Immature natural killer cell (primary cell): ENCODE measurements at regions not wholly inside any gene's neighbourhood (a gene's known extent, or its start where the extent isn't known, plus 50 kb on each side); places are given as distances from the start of the nearest gene placed in this dataset.
A peak's percentile ranks its signal among the peaks of the same experiment; 100 is the strongest.

Source experiments
- DNase-seq, 3 donors: peaks; one replicate each; pipeline ENCODE4 v3.0.0; 2022; ENCODE audit warnings: mixed read lengths in 1 of 3
- H3K27ac Mint-ChIP-seq, 6 donors: one replicate each; pipeline ENCODE4 v1.8.0; 2020; ENCODE audit warnings: mixed read lengths in 6 of 6, mild to moderate bottlenecking in 5 of 6, inconsistent platforms in 4 of 6, moderate library complexity in 3 of 6
- H3K27me3 Mint-ChIP-seq, 3 donors: one replicate each; pipeline ENCODE4 v1.8.0; 2020 to 2021; ENCODE audit warnings: low read depth in 3 of 3, mild to moderate bottlenecking in 3 of 3, mixed read lengths in 3 of 3, moderate library complexity in 3 of 3, inconsistent platforms in 1 of 3
- H3K36me3 Mint-ChIP-seq, 3 donors: one replicate each; pipeline ENCODE4 v1.8.0; 2020; ENCODE audit warnings: mixed read lengths in 3 of 3, inconsistent platforms in 2 of 3, mild to moderate bottlenecking in 2 of 3
- H3K4me1 Mint-ChIP-seq, 2 donors: one replicate each; pipeline ENCODE4 v1.8.0; 2020; ENCODE audit warnings: inconsistent platforms in 2 of 2, mild to moderate bottlenecking in 2 of 2, mixed read lengths in 2 of 2, moderate library complexity in 1 of 2
- H3K4me3 Mint-ChIP-seq, 5 donors: one replicate each; pipeline ENCODE4 v1.8.0; 2020; ENCODE audit warnings: mild to moderate bottlenecking in 5 of 5, mixed read lengths in 5 of 5, inconsistent platforms in 3 of 5, moderate library complexity in 3 of 5
- H3K9me3 Mint-ChIP-seq, 6 donors: one replicate each; pipeline ENCODE4 v1.8.0; 2020; ENCODE audit warnings: mild to moderate bottlenecking in 6 of 6, mixed read lengths in 6 of 6, inconsistent platforms in 4 of 6, moderate library complexity in 3 of 6

- Mint-ChIP-seq H3K9me3 (no peaks in the 10 kb centered on the region), H3K27me3 (peaks cover 0 to 14% (median 0%) of the 10 kb centered on the region in 3 donors), H3K36me3 (no peaks in the 10 kb centered on the region), H3K27ac (no peak overlapping the region), H3K4me3 (no peak overlapping the region), H3K4me1 (no peaks in the 10 kb centered on the region)
- no peak for DNase-seq
Measured at GRCh38 chr7:132687981-132688383, 111.7 kb upstream of the PLXNA4 start.

DNA sequence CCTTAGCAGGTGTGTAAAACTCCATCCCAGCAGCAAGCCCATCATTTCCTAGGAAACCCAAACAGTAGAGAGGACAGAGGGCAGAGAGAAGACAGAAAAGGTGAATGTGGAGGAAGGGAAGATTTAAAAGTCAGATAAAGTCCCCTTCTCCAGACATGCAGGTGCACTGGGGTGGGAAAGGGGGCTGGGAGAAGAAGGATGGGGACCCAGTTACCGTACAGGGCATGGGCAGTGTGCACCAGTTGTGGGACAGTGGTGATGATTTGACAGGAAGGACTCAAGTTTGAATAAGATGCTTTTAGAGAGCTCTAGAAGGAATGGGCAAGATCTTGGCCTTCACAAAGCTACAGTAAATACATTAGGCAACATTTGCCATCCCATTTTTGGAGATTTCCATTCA, 110.7 kb upstream of the PLXNA4 start:
- H3K4me3 Mint-ChIP-seq: no peak overlapping the region
- H3K27ac Mint-ChIP-seq: no peak overlapping the region
- no peaks in the 10 kb centered on the region for H3K4me1 Mint-ChIP-seq
- peaks cover 0 to 14% (median 2%) of the 10 kb centered on the region in 3 donors for H3K27me3 Mint-ChIP-seq
- DNase-seq: no peak
- H3K36me3 Mint-ChIP-seq: no peaks in the 10 kb centered on the region
- no peaks in the 10 kb centered on the region for H3K9me3 Mint-ChIP-seq

DNA sequence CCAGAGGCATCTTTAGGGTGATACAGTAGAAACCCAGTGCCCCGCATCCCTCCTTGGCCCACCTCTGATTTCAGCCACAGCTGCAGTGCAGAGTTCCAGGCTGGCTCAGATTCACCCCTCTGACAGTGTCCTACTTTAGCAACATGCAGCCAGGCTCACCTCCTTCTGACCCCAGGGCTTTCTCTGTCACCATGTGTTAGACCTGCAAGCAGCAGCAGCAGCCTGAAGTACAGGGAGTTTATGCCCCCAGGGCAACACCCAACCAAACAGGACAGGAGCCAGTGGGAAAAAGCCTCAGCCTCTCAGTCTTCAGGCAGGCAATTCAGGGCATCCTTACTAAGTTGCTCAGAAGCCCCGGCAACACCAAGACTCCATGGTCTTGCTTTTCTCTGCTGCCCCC, 109.0 kb upstream of the PLXNA4 start:
- Mint-ChIP-seq H3K9me3 (no peaks in the 10 kb centered on the region), H3K27ac (peak overlapping the region in 1 of 6 donors; percentile 19), H3K4me1 (no peaks in the 10 kb centered on the region), H3K4me3 (no peak overlapping the region), H3K27me3 (peaks cover 0 to 14% (median 2%) of the 10 kb centered on the region in 3 donors), H3K36me3 (no peaks in the 10 kb centered on the region)
- no peak for DNase-seq

GRCh38 chr7:132683896-132684690, 107.8 kb upstream of the PLXNA4 start:
- H3K27me3 Mint-ChIP-seq: peaks cover 0 to 11% (median 4%) of the 10 kb centered on the region in 3 donors
- H3K9me3 Mint-ChIP-seq: no peaks in the 10 kb centered on the region

GRCh38 chr7:132681951-132682350, 105.7 kb upstream of the PLXNA4 start:
- no peak overlapping the region for H3K27ac Mint-ChIP-seq
- no peaks in the 10 kb centered on the region for H3K9me3 Mint-ChIP-seq
- H3K27me3 Mint-ChIP-seq: peaks cover 0 to 12% (median 4%) of the 10 kb centered on the region in 3 donors
- H3K4me3 Mint-ChIP-seq: no peak overlapping the region
- no peaks in the 10 kb centered on the region for H3K4me1 Mint-ChIP-seq
- peaks cover 0 to 2% (median 0%) of the 10 kb centered on the region in 3 donors for H3K36me3 Mint-ChIP-seq
- no peak for DNase-seq

More at GRCh38 chr7:132683896-132684690, 107.8 kb upstream of the PLXNA4 start:
- Mint-ChIP-seq H3K36me3 (no peaks in the 10 kb centered on the region), H3K27ac (no peak overlapping the region), H3K4me1 (no peaks in the 10 kb centered on the region), H3K4me3 (no peak overlapping the region)
- no peak for DNase-seq

- peaks cover 2 to 11% (median 4%) of the 10 kb centered on the region in 3 donors for H3K27me3 Mint-ChIP-seq
- no peak overlapping the region for H3K4me3 Mint-ChIP-seq
- no peaks in the 10 kb centered on the region for H3K9me3 Mint-ChIP-seq
- H3K36me3 Mint-ChIP-seq: peaks cover 0 to 4% (median 0%) of the 10 kb centered on the region in 3 donors
- DNase-seq: no peak
- H3K4me1 Mint-ChIP-seq: no peaks in the 10 kb centered on the region
- H3K27ac Mint-ChIP-seq: no peak overlapping the region
Measured at GRCh38 chr7:132680590-132680989, 104.3 kb upstream of the PLXNA4 start.

DNA sequence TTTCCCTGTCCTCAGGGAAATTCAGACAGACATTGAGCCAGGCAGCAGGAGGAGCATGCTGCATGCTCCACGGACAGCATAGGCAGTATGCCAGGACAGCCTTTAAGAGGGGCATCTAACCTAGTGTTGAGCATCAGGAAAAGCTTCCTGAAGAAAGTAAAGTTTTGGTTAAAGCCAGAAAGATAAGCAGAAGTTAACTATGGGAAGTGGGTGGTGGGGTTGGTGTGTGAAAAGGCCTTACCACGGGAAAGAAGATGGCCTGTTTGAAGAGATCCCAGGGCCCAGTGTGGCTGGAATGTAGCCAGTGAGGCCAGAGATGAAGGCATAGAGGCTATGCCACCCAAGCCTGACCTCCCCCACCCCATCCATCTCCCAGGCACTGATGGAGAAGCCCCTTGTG, 102.4 kb upstream of the PLXNA4 start:
- no peak overlapping the region for H3K27ac Mint-ChIP-seq
- H3K36me3 Mint-ChIP-seq: peaks cover 0 to 4% (median 0%) of the 10 kb centered on the region in 3 donors
- no peaks in the 10 kb centered on the region for H3K9me3 Mint-ChIP-seq
- H3K27me3 Mint-ChIP-seq: peaks cover 2 to 11% (median 4%) of the 10 kb centered on the region in 3 donors
- no peak for DNase-seq
- H3K4me3 Mint-ChIP-seq: no peak overlapping the region
- H3K4me1 Mint-ChIP-seq: no peaks in the 10 kb centered on the region

GRCh38 chr7:132677918-132678317, 101.6 kb upstream of the PLXNA4 start:
- no peak overlapping the region for H3K4me3 Mint-ChIP-seq
- H3K9me3 Mint-ChIP-seq: no peaks in the 10 kb centered on the region
- H3K27ac Mint-ChIP-seq: no peak overlapping the region
- peaks cover 0 to 4% (median 0%) of the 10 kb centered on the region in 3 donors for H3K36me3 Mint-ChIP-seq
- DNase-seq: no peak
- H3K27me3 Mint-ChIP-seq: peaks cover 2 to 9% (median 4%) of the 10 kb centered on the region in 3 donors
- H3K4me1 Mint-ChIP-seq: no peaks in the 10 kb centered on the region

DNA sequence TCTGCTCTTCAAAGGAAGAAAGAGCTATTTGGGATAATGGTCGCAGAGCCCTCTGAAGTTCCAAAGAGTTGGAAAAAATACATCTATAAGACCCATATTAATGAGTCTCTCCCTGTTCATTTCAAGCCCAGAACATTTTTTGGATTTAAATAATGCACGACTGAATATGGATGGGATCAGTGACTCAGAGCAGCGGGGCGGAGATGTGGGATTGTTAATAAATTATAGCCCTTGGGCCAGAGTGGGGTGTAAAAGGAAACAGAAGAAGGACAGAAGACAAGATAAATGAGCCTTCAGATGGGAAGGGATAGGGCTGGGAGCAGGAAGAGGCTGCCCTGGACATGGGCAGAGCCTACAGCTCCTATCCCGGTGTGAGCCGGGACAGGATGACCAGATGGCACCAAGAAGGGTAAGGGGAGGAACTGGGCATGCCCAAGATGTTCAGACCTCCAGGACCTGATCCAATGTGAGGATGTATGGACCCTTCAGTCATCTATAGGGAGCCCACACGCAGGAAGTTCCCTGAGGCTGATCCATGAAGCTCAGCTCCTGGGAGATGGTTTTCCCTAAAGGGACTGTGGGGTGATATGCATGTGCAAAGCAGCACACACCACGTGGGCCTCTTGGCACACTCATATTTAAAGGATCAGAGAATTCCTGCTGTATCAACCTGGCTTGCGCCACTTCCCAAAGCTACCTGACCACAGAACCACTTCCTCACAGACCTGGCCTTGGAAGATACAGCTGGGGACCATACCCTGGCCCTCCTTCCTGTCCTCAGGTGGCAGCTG, 96.1 kb upstream of the PLXNA4 start:
- Mint-ChIP-seq H3K36me3 (peaks cover 0 to 4% (median 0%) of the 10 kb centered on the region in 3 donors), H3K4me1 (no peaks in the 10 kb centered on the region), H3K4me3 (no peak overlapping the region), H3K9me3 (no peaks in the 10 kb centered on the region), H3K27me3 (peaks cover 0 to 4% (median 2%) of the 10 kb centered on the region in 3 donors), H3K27ac (no peak overlapping the region)
- DNase-seq: no peak

GRCh38 chr7:132666774-132667172, 90.5 kb upstream of the PLXNA4 start:
- no peaks in the 10 kb centered on the region for H3K27me3 Mint-ChIP-seq
- H3K9me3 Mint-ChIP-seq: no peaks in the 10 kb centered on the region
- no peaks in the 10 kb centered on the region for H3K36me3 Mint-ChIP-seq
- H3K4me3 Mint-ChIP-seq: peak overlapping the region in 2 of 5 donors; percentile 25 to 30
- peak overlapping the region in 3 of 6 donors; percentile 41 to 78 (median 57) for H3K27ac Mint-ChIP-seq
- peaks cover 10% of the 10 kb centered on the region in 2 donors for H3K4me1 Mint-ChIP-seq
- no peak for DNase-seq

DNA sequence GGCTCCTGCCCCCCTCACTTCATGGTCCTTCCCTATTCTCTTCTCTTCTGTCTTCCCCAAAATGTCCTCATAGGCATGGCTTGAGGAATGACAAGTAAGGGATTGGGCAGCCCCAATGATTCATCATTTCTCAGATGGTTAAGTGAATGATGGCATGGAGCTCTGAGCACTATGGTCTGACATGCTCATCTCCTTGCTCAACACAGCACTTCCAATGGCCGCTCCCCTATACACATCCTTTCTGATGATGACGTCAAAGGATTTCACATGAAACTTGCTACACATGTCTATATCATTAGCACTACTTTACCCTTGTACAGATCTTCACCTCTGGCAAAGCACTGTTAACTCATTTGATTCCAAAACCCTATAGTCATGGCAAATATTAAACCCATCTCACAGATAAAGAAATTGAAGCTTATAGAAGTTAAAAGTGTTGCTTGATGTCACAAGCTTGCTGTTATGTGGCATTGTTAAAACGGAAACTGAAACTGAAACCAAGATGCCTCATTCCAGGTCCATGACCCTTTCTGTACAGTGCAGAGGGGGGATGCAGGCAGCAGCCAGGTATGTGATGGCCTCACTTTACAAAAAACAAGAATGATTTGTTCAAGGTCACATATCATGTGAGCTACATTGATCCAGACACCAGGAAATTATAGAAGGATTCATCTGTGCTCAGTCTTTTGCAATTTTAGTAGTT, 90.0 kb upstream of the PLXNA4 start:
- no peaks in the 10 kb centered on the region for H3K9me3 Mint-ChIP-seq
- peak overlapping the region in 2 of 5 donors; percentile 25 to 30 for H3K4me3 Mint-ChIP-seq
- H3K36me3 Mint-ChIP-seq: no peaks in the 10 kb centered on the region
- H3K27me3 Mint-ChIP-seq: no peaks in the 10 kb centered on the region
- H3K27ac Mint-ChIP-seq: peak overlapping the region in 3 of 6 donors; percentile 41 to 78 (median 57)
- peak in 2 of 3 donors; percentile 15 to 27 for DNase-seq
- H3K4me1 Mint-ChIP-seq: peaks cover 10% of the 10 kb centered on the region in 2 donors

DNA sequence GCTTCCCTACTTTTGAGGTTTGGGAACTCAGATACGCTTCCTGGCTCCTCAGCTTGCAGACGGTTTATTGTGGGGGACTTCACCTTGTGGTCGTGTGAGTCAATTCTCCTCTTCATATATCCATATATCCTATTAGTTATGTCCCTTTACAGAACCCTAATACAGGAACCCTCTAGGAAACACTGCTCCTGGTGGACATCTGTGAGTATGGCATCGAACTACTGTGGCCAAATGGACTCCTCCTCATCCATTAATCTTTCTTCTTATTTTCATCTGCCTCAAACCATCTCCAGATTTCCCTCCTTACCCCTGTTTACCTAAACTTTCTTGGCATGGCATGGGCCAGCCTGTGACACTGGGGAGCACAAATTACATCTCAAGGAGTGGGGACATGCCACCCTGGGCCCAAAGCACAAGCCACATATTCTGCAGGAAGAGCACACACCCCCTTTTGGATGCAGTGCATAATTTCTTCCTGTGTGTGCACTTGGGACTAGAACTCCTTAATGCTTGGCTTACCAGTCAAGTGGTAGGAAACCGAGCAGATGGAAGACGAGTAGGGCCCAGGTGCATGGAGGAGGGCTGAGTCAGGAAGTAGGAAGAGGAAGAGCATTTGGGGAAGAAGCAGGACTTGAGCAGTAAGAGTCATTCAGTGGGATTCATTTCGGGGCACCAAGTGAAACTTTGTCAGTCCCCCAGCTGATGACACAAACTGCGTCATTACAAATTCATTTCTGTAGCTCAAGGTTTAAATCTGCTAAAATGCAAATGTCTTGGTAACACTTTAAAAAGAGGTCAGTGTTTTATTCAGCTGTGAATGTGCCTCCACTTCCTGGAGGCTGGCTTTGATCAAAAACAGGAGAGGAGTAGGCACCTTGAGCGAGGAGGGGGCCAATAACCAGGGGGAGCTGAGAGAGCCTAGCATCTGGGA, 80.8 kb upstream of the PLXNA4 start:
- no peak overlapping the region for H3K27ac Mint-ChIP-seq
- H3K27me3 Mint-ChIP-seq: peaks cover 0 to 6% (median 3%) of the 10 kb centered on the region in 3 donors
- no peaks in the 10 kb centered on the region for H3K36me3 Mint-ChIP-seq
- DNase-seq: peak in 1 of 3 donors; percentile 6
- H3K4me3 Mint-ChIP-seq: no peak overlapping the region
- no peaks in the 10 kb centered on the region for H3K9me3 Mint-ChIP-seq
- peaks cover 21 to 23% of the 10 kb centered on the region in 2 donors for H3K4me1 Mint-ChIP-seq

DNA sequence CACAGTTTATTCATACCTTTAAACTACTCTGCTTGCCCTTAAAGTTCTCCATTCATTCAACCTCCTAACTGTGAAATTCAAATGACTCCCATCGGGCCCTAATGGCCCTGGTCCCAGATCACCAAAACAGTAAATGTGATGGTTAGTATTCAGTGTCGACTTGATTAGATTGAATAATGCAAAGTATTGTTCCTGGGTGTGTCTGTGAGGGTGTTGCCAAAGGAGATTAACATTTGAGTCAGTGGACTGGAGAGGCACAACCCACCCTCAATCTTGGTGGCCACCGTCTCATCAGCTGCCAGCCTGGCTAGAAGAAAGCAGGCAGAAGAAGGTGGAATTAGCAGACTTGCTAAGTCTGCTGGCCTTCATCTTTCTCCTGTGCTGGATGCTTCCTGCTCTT, 80.1 kb upstream of the PLXNA4 start:
- H3K27ac Mint-ChIP-seq: peak overlapping the region in 1 of 6 donors; percentile 76
- no peak for DNase-seq
- H3K4me3 Mint-ChIP-seq: no peak overlapping the region
- peaks cover 0 to 6% (median 3%) of the 10 kb centered on the region in 3 donors for H3K27me3 Mint-ChIP-seq
- H3K36me3 Mint-ChIP-seq: no peaks in the 10 kb centered on the region
- peaks cover 21 to 23% of the 10 kb centered on the region in 2 donors for H3K4me1 Mint-ChIP-seq
- no peaks in the 10 kb centered on the region for H3K9me3 Mint-ChIP-seq
